GM12874 (cell line): ENCODE measurements at regions not wholly inside any gene's neighbourhood (a gene's known extent, or its start where the extent isn't known, plus 50 kb on each side); places are given as distances from the start of the nearest gene placed in this dataset.

ENCODE experiments used
- CTCF ChIP-seq: IDR thresholded peaks from 2 replicates; pipeline ENCODE4 v1.5.1; 2011; ENCODE audit warnings: low read depth, mild to moderate bottlenecking, control low read depth, low read length, moderate library complexity; ENCODE audit not compliant: insufficient read depth

GRCh38 chr18:70496353-70497294, 207.8 kb downstream of the SOCS6 start:
- TF ChIP-seq CTCF = no peak

- TF ChIP-seq CTCF = no peak
Observed at GRCh38 chr18:70494524-70494923, 205.7 kb downstream of the SOCS6 start.

GRCh38 chr18:70493461-70493860, 204.6 kb downstream of the SOCS6 start:
- TF ChIP-seq CTCF = no peak

GRCh38 chr18:70491734-70492348, 203.0 kb downstream of the SOCS6 start:
- peak; percentile 81 for TF ChIP-seq CTCF

- TF ChIP-seq CTCF = peak; percentile 53
Observed at GRCh38 chr18:70489986-70490933, 201.4 kb downstream of the SOCS6 start.

GRCh38 chr18:70489571-70489970, 200.7 kb downstream of the SOCS6 start:
- TF ChIP-seq CTCF = no peak

GRCh38 chr18:70469916-70470315, 181.1 kb downstream of the SOCS6 start:
- TF ChIP-seq CTCF = no peak
